Adrenal gland (tissue), 5 donors: ENCODE measurements at regions not wholly inside any gene's neighbourhood (a gene's known extent, or its start where the extent isn't known, plus 50 kb on each side); places are given as distances from the start of the nearest gene placed in this dataset.

ENCODE experiments used
- POLR2A ChIP-seq, 2 donors: fragments of 450-650 bp; IDR thresholded peaks; one replicate each; pipeline ENCODE4 v1.6.1; 2017; ENCODE audit warnings: antibody characterized with exemption in 2 of 2, mild to moderate bottlenecking in 2 of 2, moderate library complexity in 1 of 2
- TF ChIP-seq, protein P1 (sequence below), 6 experiments: fragments of 450-650 bp in 4 of 6; fragments of 200-600 bp in 2 of 6; sonication (generic) in 1 of 6; IDR thresholded peaks; 1 replicate in 5 of 6; 2 replicates in 1 of 6; pipeline versions ENCODE4 v1.5.1 to v1.8.0; 2016 to 2021; ENCODE audit warnings: antibody characterized with exemption in 6 of 6, mild to moderate bottlenecking in 2 of 6, moderate library complexity in 1 of 6
- donor health status: DM: no; HTN: no; CAD: no.

DNA sequence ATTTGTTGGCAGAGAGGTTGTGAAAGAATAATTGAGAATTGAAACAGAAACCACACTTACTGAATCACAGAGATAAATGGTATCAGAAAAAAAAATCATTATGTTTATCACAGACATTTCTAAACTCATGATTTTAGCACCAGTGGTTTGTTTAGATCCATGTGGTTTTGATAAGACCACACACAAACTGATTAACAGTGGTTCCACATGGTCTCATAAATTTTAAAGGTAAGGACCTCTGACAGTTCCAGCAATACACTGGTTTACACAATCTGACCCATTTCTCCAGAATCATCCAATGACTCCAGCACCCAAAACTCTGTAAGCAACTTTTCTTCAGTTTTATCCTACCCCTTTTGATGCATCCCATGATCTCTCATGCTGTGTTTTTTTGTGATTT is 261.2 kb downstream of the ANXA1 start:
- no peak for TF ChIP-seq POLR2A (IDR thresholded peaks at IDR 0.05)
- TF ChIP-seq, protein P1, sequence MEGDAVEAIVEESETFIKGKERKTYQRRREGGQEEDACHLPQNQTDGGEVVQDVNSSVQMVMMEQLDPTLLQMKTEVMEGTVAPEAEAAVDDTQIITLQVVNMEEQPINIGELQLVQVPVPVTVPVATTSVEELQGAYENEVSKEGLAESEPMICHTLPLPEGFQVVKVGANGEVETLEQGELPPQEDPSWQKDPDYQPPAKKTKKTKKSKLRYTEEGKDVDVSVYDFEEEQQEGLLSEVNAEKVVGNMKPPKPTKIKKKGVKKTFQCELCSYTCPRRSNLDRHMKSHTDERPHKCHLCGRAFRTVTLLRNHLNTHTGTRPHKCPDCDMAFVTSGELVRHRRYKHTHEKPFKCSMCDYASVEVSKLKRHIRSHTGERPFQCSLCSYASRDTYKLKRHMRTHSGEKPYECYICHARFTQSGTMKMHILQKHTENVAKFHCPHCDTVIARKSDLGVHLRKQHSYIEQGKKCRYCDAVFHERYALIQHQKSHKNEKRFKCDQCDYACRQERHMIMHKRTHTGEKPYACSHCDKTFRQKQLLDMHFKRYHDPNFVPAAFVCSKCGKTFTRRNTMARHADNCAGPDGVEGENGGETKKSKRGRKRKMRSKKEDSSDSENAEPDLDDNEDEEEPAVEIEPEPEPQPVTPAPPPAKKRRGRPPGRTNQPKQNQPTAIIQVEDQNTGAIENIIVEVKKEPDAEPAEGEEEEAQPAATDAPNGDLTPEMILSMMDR (IDR thresholded peaks at IDR 0.05) = no peak
